ENCODE measurements at regions not wholly inside any gene's neighbourhood (a gene's known extent, or its start where the extent isn't known, plus 50 kb on each side); places are given as distances from the start of the nearest gene placed in this dataset.

- TF ChIP-seq CTCF (IDR thresholded peaks at IDR 0.05) = no peak
- no peak for DNase-seq
- peaks cover 75% of the 10 kb centered on the region for H3K4me1 Mint-ChIP-seq (ENCODE audit: low read depth)
- H3K36me3 Mint-ChIP-seq (ENCODE audit: low read depth) = peaks cover 22% of the 10 kb centered on the region
- H3K4me3 Mint-ChIP-seq = no peak overlapping the region
- H3K27me3 Mint-ChIP-seq (ENCODE audit: insufficient read depth) = peaks cover 3% of the 10 kb centered on the region
- no peaks in the 10 kb centered on the region; the same call in 1 of the 2 replicates for H3K9me3 Mint-ChIP-seq
- H3K27ac Mint-ChIP-seq = peak overlapping the region; percentile 74
Measured at GRCh38 chr6:130603391-130603790, 223.8 kb upstream of the SMLR1 start.

GRCh38 chr6:130604841-130605399 lies 222.3 kb upstream of the SMLR1 start:
- no peaks in the 10 kb centered on the region; the same call in 1 of the 2 replicates for H3K9me3 Mint-ChIP-seq
- DNase-seq = no peak
- peaks cover 24% of the 10 kb centered on the region for H3K36me3 Mint-ChIP-seq (ENCODE audit: low read depth)
- H3K4me3 Mint-ChIP-seq = no peak overlapping the region
- H3K27me3 Mint-ChIP-seq (ENCODE audit: insufficient read depth) = peaks cover 3% of the 10 kb centered on the region
- peaks cover 62% of the 10 kb centered on the region for H3K4me1 Mint-ChIP-seq (ENCODE audit: low read depth)
- H3K27ac Mint-ChIP-seq = 0 out of 2 replicates have a peak overlapping the region, but pooled peaks have one; percentile 74
- no peak for TF ChIP-seq CTCF (IDR thresholded peaks at IDR 0.05)

- TF ChIP-seq CTCF (IDR thresholded peaks at IDR 0.05) = no peak
- Mint-ChIP-seq H3K36me3 (ENCODE audit: low read depth) (peaks cover 20% of the 10 kb centered on the region), H3K27ac (no peak overlapping the region), H3K27me3 (ENCODE audit: insufficient read depth) (no peaks in the 10 kb centered on the region), H3K4me1 (ENCODE audit: low read depth) (peaks cover 14% of the 10 kb centered on the region), H3K4me3 (no peak overlapping the region), H3K9me3 (no peaks in the 10 kb centered on the region; the same call in 1 of the 2 replicates)
- no peak for DNase-seq
Measured at GRCh38 chr6:130610303-130610702, 216.9 kb upstream of the SMLR1 start.

- no peak for DNase-seq
- Mint-ChIP-seq H3K27me3 (ENCODE audit: insufficient read depth) (no peaks in the 10 kb centered on the region), H3K27ac (no peak overlapping the region), H3K36me3 (ENCODE audit: low read depth) (peaks cover 21% of the 10 kb centered on the region), H3K4me1 (ENCODE audit: low read depth) (peaks cover 17% of the 10 kb centered on the region; the same call in 1 of the 2 replicates), H3K9me3 (no peaks in the 10 kb centered on the region; the same call in 1 of the 2 replicates), H3K4me3 (no peak overlapping the region)
- no peak for TF ChIP-seq CTCF (IDR thresholded peaks at IDR 0.05)
Measured at GRCh38 chr6:130611366-130611765, 215.8 kb upstream of the SMLR1 start.

GRCh38 chr6:130613176-130613575 lies 214.0 kb upstream of the SMLR1 start:
- Mint-ChIP-seq H3K4me1 (ENCODE audit: low read depth) (peaks cover 18% of the 10 kb centered on the region; the same call in 1 of the 2 replicates), H3K36me3 (ENCODE audit: low read depth) (peaks cover 15% of the 10 kb centered on the region), H3K4me3 (no peak overlapping the region), H3K9me3 (no peaks in the 10 kb centered on the region; the same call in 1 of the 2 replicates), H3K27me3 (ENCODE audit: insufficient read depth) (no peaks in the 10 kb centered on the region; the same call in 1 of the 2 replicates), H3K27ac (no peak overlapping the region)
- DNase-seq = no peak
- TF ChIP-seq CTCF (IDR thresholded peaks at IDR 0.05) = no peak
